ENCODE measurements at regions not wholly inside any gene's neighbourhood (a gene's known extent, or its start where the extent isn't known, plus 50 kb on each side); places are given as distances from the start of the nearest gene placed in this dataset.
A peak's percentile ranks its signal among the peaks of the same experiment; 100 is the strongest.

DNA sequence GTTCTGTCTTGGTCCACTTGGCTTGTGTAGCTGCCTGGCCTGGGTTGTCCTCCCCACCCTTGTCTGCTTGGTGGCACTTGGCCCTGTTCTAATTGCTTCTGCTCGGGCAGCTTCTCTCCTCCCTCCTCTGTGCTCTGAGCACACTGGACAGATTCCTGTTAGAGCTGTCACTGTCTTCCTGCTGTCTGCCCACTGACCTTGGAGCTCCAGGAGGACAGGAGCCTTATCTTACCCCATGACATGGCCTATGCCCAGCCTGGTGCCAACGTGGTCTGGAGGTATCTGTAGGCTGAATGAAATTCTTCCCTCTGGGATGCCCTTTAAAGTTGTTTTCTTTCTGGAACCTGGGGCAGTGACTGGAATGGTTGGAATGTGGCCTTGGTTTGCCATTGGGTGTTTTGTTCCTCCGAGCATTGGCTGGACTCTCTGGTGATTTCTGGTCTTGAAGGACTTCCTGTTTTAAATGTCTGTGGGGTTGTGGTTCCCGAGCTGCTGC is 94.1 kb downstream of the FAM43A start:
- no peak for TF ChIP-seq GLI2 (tag by site-specific recombination; IDR thresholded peaks at IDR 0.05; ENCODE audit: borderline replicate concordance, low read depth)
- TF ChIP-seq GLI4 (tag by site-specific recombination; IDR thresholded peaks at IDR 0.05): no peak
- TF ChIP-seq ZNF146 (tag by site-specific recombination; IDR thresholded peaks at IDR 0.05): no peak
- TF ChIP-seq ZNF76 (tag by site-specific recombination; IDR thresholded peaks at IDR 0.05; ENCODE audit: borderline replicate concordance, low read depth): no peak
- TF ChIP-seq ZBTB8A (tag by site-specific recombination; IDR thresholded peaks at IDR 0.05): no peak
- TF ChIP-seq, protein P1, sequence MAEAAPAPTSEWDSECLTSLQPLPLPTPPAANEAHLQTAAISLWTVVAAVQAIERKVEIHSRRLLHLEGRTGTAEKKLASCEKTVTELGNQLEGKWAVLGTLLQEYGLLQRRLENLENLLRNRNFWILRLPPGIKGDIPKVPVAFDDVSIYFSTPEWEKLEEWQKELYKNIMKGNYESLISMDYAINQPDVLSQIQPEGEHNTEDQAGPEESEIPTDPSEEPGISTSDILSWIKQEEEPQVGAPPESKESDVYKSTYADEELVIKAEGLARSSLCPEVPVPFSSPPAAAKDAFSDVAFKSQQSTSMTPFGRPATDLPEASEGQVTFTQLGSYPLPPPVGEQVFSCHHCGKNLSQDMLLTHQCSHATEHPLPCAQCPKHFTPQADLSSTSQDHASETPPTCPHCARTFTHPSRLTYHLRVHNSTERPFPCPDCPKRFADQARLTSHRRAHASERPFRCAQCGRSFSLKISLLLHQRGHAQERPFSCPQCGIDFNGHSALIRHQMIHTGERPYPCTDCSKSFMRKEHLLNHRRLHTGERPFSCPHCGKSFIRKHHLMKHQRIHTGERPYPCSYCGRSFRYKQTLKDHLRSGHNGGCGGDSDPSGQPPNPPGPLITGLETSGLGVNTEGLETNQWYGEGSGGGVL (tag by site-specific recombination; IDR thresholded peaks at IDR 0.05): no peak
- TF ChIP-seq KLF7 (tag by site-specific recombination; IDR thresholded peaks at IDR 0.05; ENCODE audit: borderline replicate concordance): no peak
- no peak for TF ChIP-seq ZNF561 (tag by site-specific recombination; IDR thresholded peaks at IDR 0.05; ENCODE audit: borderline replicate concordance)
- TF ChIP-seq ZBTB21 (tag by site-specific recombination; IDR thresholded peaks at IDR 0.05): no peak
- TF ChIP-seq, protein P2, sequence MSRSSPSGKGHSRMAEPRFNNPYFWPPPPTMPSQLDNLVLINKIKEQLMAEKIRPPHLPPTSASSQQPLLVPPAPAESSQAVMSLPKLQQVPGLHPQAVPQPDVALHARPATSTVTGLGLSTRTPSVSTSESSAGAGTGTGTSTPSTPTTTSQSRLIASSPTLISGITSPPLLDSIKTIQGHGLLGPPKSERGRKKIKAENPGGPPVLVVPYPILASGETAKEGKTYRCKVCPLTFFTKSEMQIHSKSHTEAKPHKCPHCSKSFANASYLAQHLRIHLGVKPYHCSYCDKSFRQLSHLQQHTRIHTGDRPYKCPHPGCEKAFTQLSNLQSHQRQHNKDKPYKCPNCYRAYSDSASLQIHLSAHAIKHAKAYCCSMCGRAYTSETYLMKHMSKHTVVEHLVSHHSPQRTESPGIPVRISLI (tag by site-specific recombination; IDR thresholded peaks at IDR 0.05): no peak
- no peak for TF ChIP-seq KLF1 (tag by site-specific recombination; IDR thresholded peaks at IDR 0.05)
- ChIA-PET CTCF (no interaction called here), POLR2A (interaction anchor here (0.9 kb wide), 1 partner anchor 11 kb away, joined by 5 read pairs; no protein-coding TSS in a partner anchor)
- Histone ChIP-seq H3K4me3 (ENCODE audit: low read depth, low read length) (no peak overlapping the region), H3K27ac (ENCODE audit: extremely low read depth, low read depth, low read length) (no peak overlapping the region), H3K9me3 (ENCODE audit: control insufficient read depth, insufficient read depth, low read depth, low read length) (no peaks in the 10 kb centered on the region), H3K4me1 (ENCODE audit: control insufficient read depth, insufficient read depth, low read length) (no peaks in the 10 kb centered on the region), H3K36me3 (ENCODE audit: control insufficient read depth in 2 of 2, insufficient read depth in 1 of 2, low read length in 2 of 2) (no peaks in the 10 kb centered on the region)

DNA sequence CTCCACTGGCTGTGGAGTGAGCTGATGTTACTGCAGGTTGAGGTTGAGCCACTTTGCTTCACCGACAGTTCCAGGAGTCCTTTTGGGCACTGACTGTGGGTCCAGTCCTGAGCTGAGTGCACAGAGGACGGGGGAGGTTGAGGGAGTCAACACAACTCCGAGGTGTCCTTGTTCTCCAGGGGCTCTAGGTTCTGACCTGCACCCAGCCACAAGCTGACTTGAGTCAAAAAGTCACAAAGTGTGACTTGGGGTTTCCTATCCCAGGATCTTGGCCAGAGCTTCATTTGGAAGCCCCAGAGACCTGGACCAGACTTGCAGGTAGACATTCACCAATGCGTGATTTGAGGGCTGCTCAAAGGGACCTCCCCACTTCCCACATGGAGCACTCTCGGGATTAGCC is 95.0 kb downstream of the FAM43A start:
- ChIA-PET POLR2A (interaction anchor here (0.6 kb wide), 1 partner anchor 308 kb away, joined by 3 read pairs; no protein-coding TSS in a partner anchor), CTCF (no interaction called here)
- no peak overlapping the region for H3K27ac ChIP-seq (ENCODE audit: extremely low read depth, low read depth, low read length)
- no peaks in the 10 kb centered on the region for H3K36me3 ChIP-seq (ENCODE audit: control insufficient read depth in 2 of 2, insufficient read depth in 1 of 2, low read length in 2 of 2)
- H3K4me1 ChIP-seq (ENCODE audit: control insufficient read depth, insufficient read depth, low read length): no peaks in the 10 kb centered on the region
- H3K4me3 ChIP-seq (ENCODE audit: low read depth, low read length): no peak overlapping the region
- TF ChIP-seq ZNF501 (tag by site-specific recombination; IDR thresholded peaks at IDR 0.05) (no peak), REPIN1 (tag by site-specific recombination; IDR thresholded peaks at IDR 0.05; ENCODE audit: low read depth) (no peak), PRDM1 (tag by site-specific recombination; IDR thresholded peaks at IDR 0.05) (no peak), ZNF830 (tag by site-specific recombination; IDR thresholded peaks at IDR 0.05; ENCODE audit: low read depth) (no peak), ZNF571 (tag by site-specific recombination; IDR thresholded peaks at IDR 0.05) (no peak), ZNF626 (tag by site-specific recombination; IDR thresholded peaks at IDR 0.05) (no peak)
- TF ChIP-seq, protein P3, sequence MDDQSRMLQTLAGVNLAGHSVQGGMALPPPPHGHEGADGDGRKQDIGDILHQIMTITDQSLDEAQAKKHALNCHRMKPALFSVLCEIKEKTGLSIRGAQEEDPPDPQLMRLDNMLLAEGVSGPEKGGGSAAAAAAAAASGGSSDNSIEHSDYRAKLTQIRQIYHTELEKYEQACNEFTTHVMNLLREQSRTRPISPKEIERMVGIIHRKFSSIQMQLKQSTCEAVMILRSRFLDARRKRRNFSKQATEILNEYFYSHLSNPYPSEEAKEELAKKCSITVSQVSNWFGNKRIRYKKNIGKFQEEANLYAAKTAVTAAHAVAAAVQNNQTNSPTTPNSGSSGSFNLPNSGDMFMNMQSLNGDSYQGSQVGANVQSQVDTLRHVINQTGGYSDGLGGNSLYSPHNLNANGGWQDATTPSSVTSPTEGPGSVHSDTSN (CRISPR knock-in tag; IDR thresholded peaks at IDR 0.05): no peak
- H3K9me3 ChIP-seq (ENCODE audit: control insufficient read depth, insufficient read depth, low read depth, low read length): no peaks in the 10 kb centered on the region

DNA sequence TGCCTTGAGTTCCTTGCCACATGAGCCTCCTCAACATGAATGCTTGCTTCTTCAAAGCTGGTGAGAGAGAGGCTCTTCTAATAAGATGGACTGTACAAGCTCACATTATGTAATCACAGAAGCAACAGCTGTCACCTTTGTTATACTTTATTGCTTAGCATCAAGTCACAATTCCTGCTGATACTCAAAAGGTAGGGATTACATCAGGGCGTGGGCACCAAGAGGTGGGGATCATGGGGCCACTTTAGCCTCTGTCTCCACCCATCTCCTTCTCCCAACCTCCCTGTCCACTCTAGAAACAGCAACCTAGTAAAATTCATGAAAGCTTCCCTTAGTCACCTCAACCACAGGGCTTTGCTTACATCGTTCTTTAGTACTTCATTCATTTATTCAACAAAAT is 95.9 kb downstream of the FAM43A start:
- ChIA-PET CTCF (no interaction called here), POLR2A (no interaction called here)

More for the DNA sequence above, 95.9 kb downstream of the FAM43A start:
- Histone ChIP-seq H3K4me3 (ENCODE audit: low read depth, low read length) (no peak overlapping the region), H3K27ac (ENCODE audit: extremely low read depth, low read depth, low read length) (no peak overlapping the region), H3K36me3 (ENCODE audit: control insufficient read depth in 2 of 2, insufficient read depth in 1 of 2, low read length in 2 of 2) (no peaks in the 10 kb centered on the region), H3K4me1 (ENCODE audit: control insufficient read depth, insufficient read depth, low read length) (no peaks in the 10 kb centered on the region), H3K9me3 (ENCODE audit: control insufficient read depth, insufficient read depth, low read depth, low read length) (no peaks in the 10 kb centered on the region)
- TF ChIP-seq ZNF37A (tag by site-specific recombination; IDR thresholded peaks at IDR 0.05) (no peak), ZNF791 (tag by site-specific recombination; IDR thresholded peaks at IDR 0.05) (no peak), SCRT2 (tag by site-specific recombination; IDR thresholded peaks at IDR 0.05) (peak; percentile 35; the same call in 1 of the 2 replicates), ZFP69B (tag by site-specific recombination; IDR thresholded peaks at IDR 0.05) (no peak)
- TF ChIP-seq, protein P4, sequence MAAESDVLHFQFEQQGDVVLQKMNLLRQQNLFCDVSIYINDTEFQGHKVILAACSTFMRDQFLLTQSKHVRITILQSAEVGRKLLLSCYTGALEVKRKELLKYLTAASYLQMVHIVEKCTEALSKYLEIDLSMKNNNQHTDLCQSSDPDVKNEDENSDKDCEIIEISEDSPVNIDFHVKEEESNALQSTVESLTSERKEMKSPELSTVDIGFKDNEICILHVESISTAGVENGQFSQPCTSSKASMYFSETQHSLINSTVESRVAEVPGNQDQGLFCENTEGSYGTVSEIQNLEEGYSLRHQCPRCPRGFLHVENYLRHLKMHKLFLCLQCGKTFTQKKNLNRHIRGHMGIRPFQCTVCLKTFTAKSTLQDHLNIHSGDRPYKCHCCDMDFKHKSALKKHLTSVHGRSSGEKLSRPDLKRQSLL (tag by site-specific recombination; IDR thresholded peaks at IDR 0.05): no peak
